ENCODE measurements at regions not wholly inside any gene's neighbourhood (a gene's known extent, or its start where the extent isn't known, plus 50 kb on each side); places are given as distances from the start of the nearest gene placed in this dataset.

DNA sequence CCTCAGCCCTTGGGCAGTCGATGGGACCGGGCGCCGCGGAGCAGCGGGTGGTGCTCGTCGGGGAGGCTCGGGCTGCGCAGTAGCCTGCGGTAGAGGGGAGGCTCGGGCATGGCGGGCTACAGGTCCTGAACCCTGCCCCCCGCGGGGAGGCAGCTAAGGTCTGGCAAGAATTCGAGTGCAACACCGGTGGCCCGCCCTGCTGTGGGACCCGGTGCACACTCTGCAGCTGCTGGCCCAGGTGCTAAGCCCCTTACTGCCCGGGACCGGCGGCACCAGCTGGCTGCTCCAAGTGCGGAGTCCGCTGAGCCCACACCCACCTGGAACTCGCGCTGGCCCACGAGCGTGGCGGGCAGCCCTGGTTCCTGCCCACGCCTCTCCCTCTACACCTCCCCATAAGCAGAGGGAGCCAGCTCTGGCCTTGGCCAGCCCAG lies 377.7 kb upstream of the RBMS3 start:
- no peak for DNase-seq (ENCODE audit: low spot score)

DNA sequence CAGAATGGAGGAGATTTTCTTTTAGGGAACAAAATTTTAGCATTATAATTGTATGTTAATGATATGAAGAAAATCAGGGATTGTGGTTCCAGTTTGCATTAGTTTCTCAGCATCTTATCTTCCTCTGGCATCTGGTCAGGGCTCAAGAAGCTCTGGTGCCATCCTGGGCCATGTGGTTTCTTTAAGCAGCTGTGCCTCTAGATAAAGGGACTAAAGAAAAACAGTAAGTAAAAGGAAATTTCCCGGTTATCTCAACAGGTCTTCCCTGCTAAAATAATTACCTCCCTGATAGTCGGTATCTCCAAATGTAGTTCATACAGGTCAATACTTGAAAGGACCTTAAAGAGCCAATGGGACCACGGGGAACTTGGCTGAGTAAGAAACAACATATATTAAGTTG lies 375.1 kb upstream of the RBMS3 start:
- DNase-seq (ENCODE audit: low spot score): no peak

DNA sequence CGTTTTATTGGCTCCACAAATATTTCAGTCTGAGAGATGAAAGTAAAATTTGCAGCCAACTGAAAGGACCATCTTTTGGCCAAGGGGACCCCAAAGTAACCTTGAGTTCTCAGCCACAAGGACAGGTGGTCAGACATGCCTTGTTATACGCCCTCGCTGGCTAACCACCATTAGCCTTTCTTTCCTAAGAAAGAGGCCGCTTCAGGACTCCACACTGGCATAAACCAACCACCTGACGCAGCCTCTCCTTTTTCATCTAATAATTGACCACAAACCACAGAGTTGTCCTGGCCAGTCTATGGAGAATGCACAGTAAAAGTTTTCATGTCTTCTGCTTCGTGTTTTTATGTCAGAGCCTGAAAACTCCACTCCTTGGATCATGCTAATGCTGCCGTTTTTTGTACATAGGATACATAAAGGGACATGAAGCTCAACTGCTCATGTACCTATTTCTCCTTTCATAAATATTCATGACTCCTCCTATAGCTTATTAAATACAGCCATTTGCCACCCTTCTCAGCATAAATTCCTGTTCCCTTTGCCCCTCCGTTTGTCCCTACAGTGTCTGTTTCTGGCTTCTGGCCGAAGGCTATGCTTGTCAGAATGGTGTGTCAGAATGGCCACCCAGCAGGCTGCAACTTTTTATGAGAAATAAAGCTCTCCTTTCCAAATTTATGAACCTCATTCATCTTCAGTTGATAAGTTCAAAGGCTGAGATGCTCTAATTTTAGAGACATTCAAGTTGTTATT lies 374.1 kb upstream of the RBMS3 start:
- no peak for DNase-seq (ENCODE audit: low spot score)

DNA sequence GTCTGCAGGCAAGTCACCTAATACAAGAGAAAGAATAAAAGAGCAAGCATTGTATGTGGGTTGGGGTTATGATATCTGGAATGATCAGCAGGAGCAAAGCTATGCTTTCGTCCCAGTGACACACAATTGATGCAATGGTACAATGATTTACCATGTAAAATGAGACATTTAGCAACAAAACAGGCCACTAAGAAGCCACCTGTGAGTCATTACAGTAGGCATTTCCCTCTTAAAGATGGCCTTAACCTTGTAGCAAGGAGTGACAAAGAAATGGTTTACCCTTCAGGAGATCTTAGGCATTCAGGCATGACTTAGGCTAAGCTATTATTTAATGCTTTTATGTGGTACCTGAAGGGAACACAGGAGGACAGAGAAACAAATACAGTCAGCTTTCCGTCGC lies 373.3 kb upstream of the RBMS3 start:
- no peak for DNase-seq (ENCODE audit: low spot score)

DNA sequence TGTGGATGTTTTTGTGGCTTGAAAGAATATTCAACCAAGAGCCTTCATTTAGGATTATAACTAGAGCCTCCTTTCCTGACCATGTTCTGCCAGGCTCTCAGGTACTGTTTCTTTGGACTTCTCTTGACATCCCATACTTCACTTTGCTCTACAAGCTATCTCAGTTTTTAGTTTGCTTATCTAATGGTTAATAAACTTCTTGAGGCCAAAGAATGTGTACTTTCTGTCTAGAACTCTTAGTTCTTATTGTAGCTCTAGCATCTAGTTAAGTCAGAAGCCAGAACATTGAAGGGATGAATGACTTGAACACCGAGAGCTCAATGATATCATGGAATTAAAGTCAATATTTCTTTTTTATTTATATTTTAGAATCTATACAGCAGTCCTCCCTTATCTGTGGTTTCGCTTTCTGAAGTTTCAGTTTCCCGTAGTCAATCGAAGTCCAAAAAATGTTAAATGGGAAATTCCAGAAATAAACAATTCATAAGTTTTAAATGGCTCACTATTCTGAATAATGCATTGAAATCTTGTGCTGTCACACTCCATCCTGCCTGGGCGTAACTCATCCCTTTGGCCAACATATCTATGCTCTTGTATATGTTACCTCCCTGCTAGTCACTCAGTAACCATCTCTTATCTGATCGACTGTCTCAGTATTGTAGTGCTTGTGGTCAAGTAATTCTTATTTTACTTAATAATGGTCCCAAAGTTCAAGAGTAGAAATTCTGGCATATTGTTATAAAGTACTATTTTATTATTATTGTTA lies 368.6 kb upstream of the RBMS3 start:
- no peak for DNase-seq (ENCODE audit: low spot score)

DNA sequence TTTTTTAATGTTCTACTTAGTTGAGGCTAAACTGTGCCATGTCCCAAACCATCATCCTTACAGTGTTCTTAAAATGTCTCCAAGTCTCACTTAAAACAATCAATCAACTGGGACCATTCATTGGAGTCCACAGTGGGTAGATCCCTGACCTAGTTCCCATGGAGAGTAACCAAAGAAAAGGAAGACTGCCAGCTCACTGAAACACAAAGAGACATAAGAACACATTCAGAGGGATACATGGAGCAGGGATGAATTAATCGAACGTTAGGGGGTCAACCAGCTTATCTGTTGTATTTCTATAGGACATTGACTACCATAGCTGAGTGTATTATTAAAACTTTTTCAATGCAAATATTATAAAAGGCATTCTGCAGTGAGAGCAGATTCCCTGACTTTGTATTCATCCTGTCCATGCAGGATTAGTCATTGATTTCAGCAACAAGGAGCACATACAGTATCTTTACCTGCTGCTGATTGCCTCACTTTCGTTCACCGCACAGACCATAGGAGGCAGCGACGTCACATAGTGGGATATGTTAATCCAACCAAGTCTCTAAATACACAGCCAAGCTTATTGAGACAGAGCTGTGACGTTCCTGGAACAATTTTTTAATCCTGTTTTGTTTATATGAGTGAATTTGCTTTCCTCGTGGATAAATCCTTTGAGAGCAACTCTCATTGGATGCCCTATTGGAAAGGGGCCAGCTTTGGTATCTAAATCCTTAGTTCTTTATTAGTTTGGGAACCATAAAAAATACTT lies 364.9 kb upstream of the RBMS3 start:
- DNase-seq (ENCODE audit: low spot score): peak; percentile 55

DNA sequence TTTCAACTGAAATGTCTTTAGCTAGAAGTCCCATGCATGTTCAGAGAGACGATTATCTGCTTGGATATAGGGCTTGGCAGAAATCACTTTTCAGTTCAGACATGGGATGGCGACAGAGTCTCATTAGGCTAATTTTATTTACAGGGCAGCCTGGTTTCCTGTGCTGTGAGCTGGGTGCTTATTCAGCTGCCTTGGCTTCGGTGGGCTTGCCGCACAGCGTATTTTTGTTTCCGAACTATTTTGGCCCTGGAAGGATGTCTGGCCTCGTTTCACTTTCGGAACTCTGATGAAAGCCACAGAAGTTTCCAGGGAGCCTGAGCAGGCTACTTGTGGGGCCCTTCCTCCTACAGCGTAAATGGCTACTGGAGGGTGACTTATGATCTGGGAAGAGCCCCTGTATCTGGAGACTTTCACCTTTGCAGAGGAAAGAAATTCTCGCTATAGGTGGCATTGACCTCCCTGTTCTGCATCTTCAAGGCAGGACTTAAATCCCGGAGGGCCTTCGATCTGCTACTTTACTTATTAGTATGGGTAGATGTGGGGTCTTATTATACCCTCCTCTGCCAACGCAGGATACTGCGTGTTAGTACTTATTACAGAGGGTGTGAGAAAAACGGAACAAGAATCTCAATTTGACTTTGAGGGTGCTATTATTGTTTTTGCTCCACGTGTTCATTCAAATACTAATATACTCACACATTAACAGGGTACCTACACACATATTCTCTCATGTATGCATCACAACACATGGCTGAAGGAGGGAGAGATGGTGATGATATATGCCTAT lies 364.0 kb upstream of the RBMS3 start:
- DNase-seq (ENCODE audit: low spot score): peak; percentile 67

DNA sequence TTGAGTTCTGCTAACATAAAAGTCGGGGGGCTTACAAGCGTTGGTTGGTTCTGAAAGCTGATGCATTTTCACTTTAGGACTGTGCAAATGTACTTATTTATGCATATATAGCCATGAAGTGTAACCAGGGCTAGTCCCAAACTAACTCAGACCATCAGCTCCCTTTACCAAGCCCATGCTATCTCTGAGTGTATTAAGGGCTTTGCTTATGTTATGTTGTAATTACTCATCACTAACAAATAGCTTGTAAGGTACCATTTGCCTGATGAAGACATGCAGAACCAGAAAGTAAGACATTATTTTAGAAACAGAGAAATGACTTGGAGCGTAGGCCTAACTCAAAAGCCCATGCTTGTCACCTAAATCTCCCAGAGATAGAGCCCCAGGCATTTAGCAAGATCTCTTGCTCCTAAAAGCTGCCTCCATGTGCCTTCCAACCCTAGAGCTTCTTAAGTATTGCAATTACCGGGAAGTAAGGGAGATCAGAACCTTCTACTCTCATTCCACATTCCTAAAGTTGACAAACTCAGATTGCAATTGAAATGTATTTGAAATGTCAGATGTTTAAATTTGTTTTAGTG lies 362.9 kb upstream of the RBMS3 start:
- DNase-seq (ENCODE audit: low spot score): no peak

DNA sequence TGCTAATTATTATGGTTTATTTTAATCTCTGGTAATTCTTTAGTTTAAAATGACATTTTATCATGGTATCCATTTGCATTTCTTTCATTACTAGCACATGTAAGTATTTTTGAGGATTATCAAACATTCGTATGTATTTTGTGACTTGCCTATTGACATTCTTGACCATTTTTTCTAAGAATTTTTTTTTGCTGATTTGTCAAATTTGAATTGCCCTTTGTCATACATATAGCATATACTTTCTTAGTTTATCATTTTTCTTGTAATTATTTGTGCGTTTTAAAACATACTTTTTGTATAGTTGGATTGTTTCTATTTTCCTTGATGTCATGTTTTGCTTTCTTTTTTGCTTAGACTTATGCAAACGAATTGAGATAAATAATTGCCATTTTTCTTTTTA lies 358.5 kb upstream of the RBMS3 start:
- no peak for DNase-seq (ENCODE audit: low spot score)

DNA sequence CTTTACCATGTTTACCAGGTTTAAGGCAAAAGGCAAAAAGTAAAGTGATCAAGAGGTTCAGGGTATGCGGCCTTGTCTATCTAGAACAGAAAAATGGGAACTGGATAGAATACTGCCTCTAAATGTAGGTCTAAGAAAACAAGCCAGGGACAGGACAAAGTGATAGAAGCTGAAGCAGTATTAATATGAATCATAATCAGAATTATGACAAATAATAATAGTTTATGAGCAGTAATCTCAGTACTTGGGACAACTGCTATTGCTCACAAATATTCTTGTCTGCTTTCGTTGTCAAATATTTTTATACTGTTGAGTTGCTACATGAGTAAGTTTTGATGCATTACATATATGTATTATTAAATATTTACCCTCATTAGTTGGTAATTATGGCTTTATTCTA lies 356.9 kb upstream of the RBMS3 start:
- DNase-seq (ENCODE audit: low spot score): no peak

DNA sequence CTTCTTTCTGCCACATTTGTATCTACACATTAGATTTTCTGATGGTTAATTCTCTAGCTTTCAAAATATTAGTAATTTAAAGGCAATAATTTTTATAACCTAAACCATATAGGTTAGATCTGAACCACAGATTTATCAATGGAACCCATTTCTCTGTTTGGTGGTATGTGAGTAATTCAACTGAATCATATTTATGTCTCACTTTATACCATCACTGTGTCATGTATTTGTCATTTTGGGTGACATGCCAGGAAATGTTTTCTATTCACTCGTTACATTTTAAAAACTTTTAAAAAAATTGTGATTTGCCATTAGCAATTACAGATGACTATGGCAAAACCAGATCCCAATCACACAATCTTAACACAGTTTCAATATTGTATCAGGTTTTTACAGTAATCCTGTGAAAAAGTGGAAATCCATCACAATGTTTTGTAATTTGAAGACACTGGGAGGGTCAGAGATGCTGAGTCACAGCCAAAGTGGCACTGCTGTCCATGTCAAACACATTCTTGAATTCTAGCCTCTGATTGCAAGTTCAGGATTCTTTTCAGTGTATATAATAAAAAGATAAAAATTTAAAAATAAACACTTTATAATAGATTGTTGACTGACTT lies 356.0 kb upstream of the RBMS3 start:
- no peak for DNase-seq (ENCODE audit: low spot score)

DNA sequence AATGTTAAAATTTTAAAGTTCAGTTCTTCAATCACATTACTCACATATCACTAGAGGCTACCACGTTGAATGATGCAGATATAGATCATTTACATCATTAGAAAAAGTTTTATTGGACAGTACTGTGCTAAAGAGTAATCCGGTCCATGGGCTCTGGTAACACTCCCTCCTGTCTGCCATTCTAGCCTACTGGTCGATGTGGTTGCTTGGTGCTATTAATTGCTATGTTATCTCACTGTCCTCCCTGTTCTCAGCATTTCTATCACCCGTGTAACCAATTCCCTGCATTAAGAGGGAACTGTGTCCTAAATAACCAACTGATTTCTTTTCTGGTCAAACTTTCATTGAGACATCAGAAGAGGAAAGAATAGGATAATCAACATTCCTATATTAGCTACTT lies 347.5 kb upstream of the RBMS3 start:
- no peak for DNase-seq (ENCODE audit: low spot score)

DNA sequence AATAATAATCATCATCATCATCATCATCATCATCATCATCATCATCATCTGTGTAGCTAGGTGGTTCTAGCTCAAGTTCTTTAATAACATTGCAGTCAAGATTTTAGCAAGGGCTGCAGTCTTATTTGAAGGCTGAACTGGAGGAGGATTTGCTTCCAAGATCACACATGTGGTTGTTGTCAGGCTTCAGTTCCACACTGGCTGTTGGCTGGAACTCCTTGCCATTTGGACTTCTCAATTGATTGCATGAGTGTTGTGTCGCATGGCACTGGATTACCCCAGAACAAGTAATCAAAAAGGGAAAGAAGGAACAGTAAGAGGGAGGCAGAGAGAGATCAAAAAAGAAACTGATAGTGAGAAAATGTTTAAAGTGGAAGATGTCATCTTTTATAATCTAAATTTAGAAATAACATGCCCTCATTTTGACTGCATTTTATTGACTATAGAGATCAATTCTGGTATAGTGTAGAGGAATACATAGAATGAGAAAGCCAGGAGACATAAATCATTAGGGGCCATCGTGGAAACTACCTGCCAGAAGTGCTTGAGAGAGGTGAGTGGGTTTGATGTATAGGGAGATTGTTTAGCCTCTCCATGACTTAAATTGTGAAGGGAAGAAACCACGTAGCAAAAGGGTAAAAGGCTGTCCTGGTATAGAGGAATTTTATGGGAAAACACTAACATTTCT lies 346.6 kb upstream of the RBMS3 start:
- DNase-seq (ENCODE audit: low spot score): no peak

DNA sequence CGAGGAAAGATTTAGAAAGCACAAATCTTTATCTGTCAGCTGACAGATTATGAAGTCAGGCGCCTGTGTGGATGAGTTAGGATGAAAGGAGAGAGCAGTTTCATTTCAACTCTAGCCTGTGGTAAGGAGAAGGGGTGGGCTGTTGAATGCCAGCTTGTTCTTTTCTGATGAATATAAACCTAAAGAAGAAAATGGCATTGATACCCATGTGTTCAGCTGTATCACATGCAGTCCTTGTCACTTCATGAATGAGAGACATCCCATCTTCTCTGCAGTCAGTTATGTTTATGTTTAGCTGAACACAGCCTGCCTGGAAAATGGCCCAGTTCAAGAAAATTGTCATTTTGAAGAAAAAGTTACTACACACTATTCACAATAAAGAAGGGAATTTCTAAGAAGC lies 345.7 kb upstream of the RBMS3 start:
- no peak for DNase-seq (ENCODE audit: low spot score)

DNA sequence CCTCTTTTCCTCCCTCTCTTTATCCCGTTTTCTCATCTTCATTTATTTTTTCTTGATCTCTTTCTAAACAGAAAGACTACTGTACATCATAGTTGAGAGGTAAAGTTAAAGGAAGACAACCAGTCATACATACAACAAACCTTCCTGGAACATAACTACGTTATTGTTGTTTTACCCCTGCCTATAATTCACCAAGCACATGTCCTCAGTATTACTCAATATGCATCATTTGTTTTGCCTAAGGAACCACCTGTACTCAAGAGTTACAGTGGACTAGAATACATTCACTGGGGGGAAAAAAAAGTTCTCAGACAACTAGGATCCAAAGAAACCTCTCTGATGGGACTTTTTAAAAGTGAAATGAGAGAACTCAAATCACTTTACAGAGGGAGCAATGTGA lies 344.7 kb upstream of the RBMS3 start:
- no peak for DNase-seq (ENCODE audit: low spot score)

DNA sequence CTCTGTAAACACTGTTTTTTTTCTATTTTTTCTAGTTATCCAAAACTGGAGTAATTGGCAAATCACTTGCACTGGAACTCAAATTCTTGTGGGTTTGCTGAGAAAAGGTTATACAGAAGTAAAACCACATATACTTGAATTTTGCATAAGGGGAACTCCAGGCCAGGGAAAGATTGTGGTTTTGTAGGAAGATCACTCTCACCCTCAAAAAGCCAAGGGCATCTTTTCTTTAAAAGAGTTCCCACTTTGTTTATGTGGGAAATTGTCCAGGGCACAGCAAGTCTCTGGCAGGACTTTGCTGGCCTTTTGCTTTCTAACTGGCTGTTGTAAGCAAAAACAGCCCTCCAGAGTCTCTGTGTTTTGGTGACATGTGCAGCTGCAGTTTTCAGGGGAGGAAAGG lies 340.3 kb upstream of the RBMS3 start:
- no peak for DNase-seq (ENCODE audit: low spot score)

DNA sequence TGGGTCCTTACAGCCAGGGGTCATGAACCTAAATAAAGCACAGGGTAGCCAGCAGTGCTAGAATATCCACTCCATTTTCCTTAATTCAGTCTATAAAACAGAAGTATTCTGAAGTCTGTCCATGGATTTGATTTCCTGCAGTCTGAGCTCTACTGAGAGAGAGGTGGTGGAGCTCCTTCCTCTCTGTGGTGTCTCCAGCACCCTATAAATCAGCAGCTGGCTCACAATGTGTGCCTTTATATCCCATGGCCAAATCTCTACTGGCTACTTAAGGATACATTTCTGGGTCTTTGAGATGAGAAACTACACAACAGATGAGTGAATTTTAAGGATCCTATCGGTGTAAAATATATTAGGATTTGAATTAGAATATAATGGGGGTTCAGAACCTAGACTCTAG lies 339.9 kb upstream of the RBMS3 start:
- no peak for DNase-seq (ENCODE audit: low spot score)

DNA sequence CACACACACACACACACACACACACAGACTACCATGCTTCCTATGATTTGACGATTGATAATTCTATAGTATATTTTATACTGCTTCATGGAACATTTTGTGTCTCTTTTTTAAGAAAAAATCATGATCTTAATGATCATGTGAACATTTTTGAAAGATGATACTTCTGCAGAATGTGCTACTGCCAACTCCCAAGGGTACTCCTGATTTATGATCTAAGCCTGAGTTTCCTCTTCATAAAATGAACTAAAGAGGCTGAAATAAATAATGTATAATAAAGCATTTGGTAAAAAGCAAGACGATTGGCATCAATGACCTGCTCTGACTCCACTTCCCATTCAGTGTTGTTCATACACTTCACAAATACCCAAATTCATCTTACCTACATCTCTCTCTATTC lies 333.8 kb upstream of the RBMS3 start:
- no peak for DNase-seq (ENCODE audit: low spot score)

DNA sequence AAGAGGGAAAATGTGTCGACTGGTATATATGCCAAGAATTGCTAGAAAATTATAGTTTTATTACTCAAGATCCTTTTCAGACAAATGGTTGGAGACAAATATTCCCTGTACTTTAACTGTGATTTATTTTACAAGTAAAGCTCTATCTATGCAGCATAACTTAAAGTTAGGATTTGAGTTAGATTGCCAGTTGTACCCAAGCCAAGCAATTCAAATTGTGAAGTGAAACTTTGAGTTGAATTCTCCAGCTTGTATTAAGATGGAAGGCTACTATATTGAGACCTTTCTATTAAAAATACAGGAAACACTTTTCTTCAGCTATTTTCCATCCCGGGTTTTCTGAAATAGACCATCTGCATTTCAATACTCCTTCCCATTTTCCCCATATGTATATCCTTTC lies 333.1 kb upstream of the RBMS3 start:
- no peak for DNase-seq (ENCODE audit: low spot score)

DNA sequence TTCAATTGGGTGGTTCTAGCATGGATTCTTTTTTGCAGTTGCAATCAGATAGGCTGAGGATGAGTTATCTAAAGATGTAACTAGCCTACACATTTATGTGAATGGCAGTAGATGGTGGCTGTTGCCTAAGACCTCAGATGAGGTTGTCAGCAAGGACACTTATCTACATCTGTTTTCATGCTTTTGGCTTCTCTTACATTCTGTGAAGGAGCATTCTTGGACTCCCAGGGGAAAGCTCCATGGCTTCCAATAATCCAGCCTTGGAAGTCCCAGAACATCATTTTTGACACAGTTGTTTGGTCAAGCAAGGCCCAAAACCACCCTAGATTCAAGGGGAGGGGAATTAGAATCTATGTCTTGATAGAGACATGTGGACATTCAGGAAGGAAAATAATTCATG lies 332.2 kb upstream of the RBMS3 start:
- no peak for DNase-seq (ENCODE audit: low spot score)

DNA sequence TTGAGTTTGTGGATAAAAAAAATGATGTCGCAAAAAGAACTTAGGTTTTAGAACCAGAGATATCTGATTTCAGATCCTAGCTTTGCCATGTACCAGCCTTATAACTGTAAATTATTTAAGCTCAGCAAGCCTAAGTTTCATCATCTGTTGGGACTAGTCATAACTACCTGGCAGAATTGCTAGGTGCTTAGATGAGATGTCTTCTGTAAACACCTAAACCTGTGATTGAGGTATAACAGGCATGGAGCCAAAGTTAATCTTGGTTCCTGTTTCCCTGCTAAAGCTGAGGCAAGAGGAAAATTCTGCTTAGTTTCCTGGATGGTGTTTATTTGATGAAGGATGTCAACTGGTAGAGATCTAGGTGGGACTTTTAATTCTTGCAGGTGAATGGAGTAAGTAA lies 331.3 kb upstream of the RBMS3 start:
- no peak for DNase-seq (ENCODE audit: low spot score)
